ENCODE measurements at regions not wholly inside any gene's neighbourhood (a gene's known extent, or its start where the extent isn't known, plus 50 kb on each side); places are given as distances from the start of the nearest gene placed in this dataset.
A peak's percentile ranks its signal among the peaks of the same experiment; 100 is the strongest.

GRCh38 chr4:54484383-54484782 is 173.4 kb upstream of the KIT start:
- Mint-ChIP-seq H3K4me3 (no peak overlapping the region), H3K9me3 (peaks cover 0 to 12% (median 4%) of the 10 kb centered on the region in 6 donors), H3K27me3 (ENCODE audit: low read depth in 3 of 3) (peaks cover 0 to 5% (median 0%) of the 10 kb centered on the region in 3 donors), H3K4me1 (no peaks in the 10 kb centered on the region), H3K27ac (no peak overlapping the region), H3K36me3 (peaks cover 0 to 4% (median 0%) of the 10 kb centered on the region in 3 donors)
- DNase-seq = no peak

GRCh38 chr4:54487491-54487890 is 170.3 kb upstream of the KIT start:
- H3K36me3 Mint-ChIP-seq = no peaks in the 10 kb centered on the region
- no peak for DNase-seq
- H3K9me3 Mint-ChIP-seq = peaks cover 0 to 11% (median 0%) of the 10 kb centered on the region in 6 donors
- H3K27ac Mint-ChIP-seq = no peak overlapping the region
- no peak overlapping the region for H3K4me3 Mint-ChIP-seq
- no peaks in the 10 kb centered on the region for H3K4me1 Mint-ChIP-seq
- peaks cover 0 to 2% (median 0%) of the 10 kb centered on the region in 3 donors for H3K27me3 Mint-ChIP-seq (ENCODE audit: low read depth in 3 of 3)

- no peak overlapping the region for H3K27ac Mint-ChIP-seq
- peaks cover 0 to 8% (median 0%) of the 10 kb centered on the region in 6 donors for H3K9me3 Mint-ChIP-seq
- H3K4me3 Mint-ChIP-seq = no peak overlapping the region
- H3K27me3 Mint-ChIP-seq (ENCODE audit: low read depth in 3 of 3) = peaks cover 0 to 2% (median 0%) of the 10 kb centered on the region in 3 donors
- DNase-seq = no peak
- H3K4me1 Mint-ChIP-seq = peaks cover 9 to 14% of the 10 kb centered on the region in 2 donors
- H3K36me3 Mint-ChIP-seq = peaks cover 0 to 3% (median 0%) of the 10 kb centered on the region in 3 donors
These were observed 163.9 kb upstream of the KIT start for GRCh38 chr4:54493862-54494261.

- Mint-ChIP-seq H3K4me1 (peaks cover 9 to 14% of the 10 kb centered on the region in 2 donors), H3K36me3 (peaks cover 0 to 3% (median 0%) of the 10 kb centered on the region in 3 donors), H3K4me3 (no peak overlapping the region), H3K9me3 (peaks cover 0 to 8% (median 0%) of the 10 kb centered on the region in 6 donors), H3K27me3 (ENCODE audit: low read depth in 3 of 3) (peaks cover 0 to 2% (median 0%) of the 10 kb centered on the region in 3 donors), H3K27ac (no peak overlapping the region)
- no peak for DNase-seq
These were observed 162.7 kb upstream of the KIT start for GRCh38 chr4:54495091-54495490.

- H3K4me3 Mint-ChIP-seq = peak overlapping the region in 1 of 5 donors; percentile 0
These were observed 162.1 kb upstream of the KIT start for GRCh38 chr4:54495641-54496040.

GRCh38 chr4:54496412-54496811 is 161.3 kb upstream of the KIT start:
- H3K4me3 Mint-ChIP-seq = peak overlapping the region in 2 of 5 donors; percentile 6 to 60
- peaks cover 0 to 3% (median 0%) of the 10 kb centered on the region in 3 donors for H3K36me3 Mint-ChIP-seq
- H3K9me3 Mint-ChIP-seq = peaks cover 0 to 8% (median 0%) of the 10 kb centered on the region in 6 donors
- peak overlapping the region in 1 of 6 donors; percentile 40 for H3K27ac Mint-ChIP-seq
- H3K27me3 Mint-ChIP-seq (ENCODE audit: low read depth in 3 of 3) = peaks cover 0 to 2% (median 0%) of the 10 kb centered on the region in 3 donors
- H3K4me1 Mint-ChIP-seq = peaks cover 9 to 14% of the 10 kb centered on the region in 2 donors
- DNase-seq = peak; percentile 1 to 29 (median 22)

More at GRCh38 chr4:54495641-54496040, 162.1 kb upstream of the KIT start:
- Mint-ChIP-seq H3K4me1 (peaks cover 9 to 14% of the 10 kb centered on the region in 2 donors), H3K27me3 (ENCODE audit: low read depth in 3 of 3) (peaks cover 0 to 2% (median 0%) of the 10 kb centered on the region in 3 donors), H3K36me3 (peaks cover 0 to 3% (median 0%) of the 10 kb centered on the region in 3 donors), H3K27ac (peak overlapping the region in 1 of 6 donors; percentile 40), H3K9me3 (peaks cover 0 to 8% (median 0%) of the 10 kb centered on the region in 6 donors)
- no peak for DNase-seq

GRCh38 chr4:54497947-54498346 is 159.8 kb upstream of the KIT start:
- Mint-ChIP-seq H3K4me1 (peaks cover 9 to 14% of the 10 kb centered on the region in 2 donors), H3K4me3 (no peak overlapping the region), H3K27me3 (ENCODE audit: low read depth in 3 of 3) (peaks cover 0 to 2% (median 2%) of the 10 kb centered on the region in 3 donors), H3K36me3 (peaks cover 0 to 3% (median 0%) of the 10 kb centered on the region in 3 donors), H3K9me3 (peaks cover 0 to 5% (median 0%) of the 10 kb centered on the region in 6 donors), H3K27ac (no peak overlapping the region)
- no peak for DNase-seq

- DNase-seq = no peak
- Mint-ChIP-seq H3K4me3 (no peak overlapping the region), H3K27ac (no peak overlapping the region), H3K9me3 (peaks cover 0 to 5% (median 0%) of the 10 kb centered on the region in 6 donors), H3K36me3 (peaks cover 0 to 3% (median 0%) of the 10 kb centered on the region in 3 donors), H3K27me3 (ENCODE audit: low read depth in 3 of 3) (peaks cover 0 to 2% (median 2%) of the 10 kb centered on the region in 3 donors), H3K4me1 (peaks cover 9 to 14% of the 10 kb centered on the region in 2 donors)
These were observed 159.1 kb upstream of the KIT start for GRCh38 chr4:54498661-54499111.

- H3K36me3 Mint-ChIP-seq = peaks cover 0 to 3% (median 0%) of the 10 kb centered on the region in 3 donors
- H3K9me3 Mint-ChIP-seq = peaks cover 0 to 5% (median 0%) of the 10 kb centered on the region in 6 donors
- peaks cover 9 to 14% of the 10 kb centered on the region in 2 donors for H3K4me1 Mint-ChIP-seq
- DNase-seq = no peak
- H3K4me3 Mint-ChIP-seq = no peak overlapping the region
- peaks cover 0 to 2% (median 0%) of the 10 kb centered on the region in 3 donors for H3K27me3 Mint-ChIP-seq (ENCODE audit: low read depth in 3 of 3)
- no peak overlapping the region for H3K27ac Mint-ChIP-seq
These were observed 158.3 kb upstream of the KIT start for GRCh38 chr4:54499308-54500074.

- peaks cover 0 to 2% (median 0%) of the 10 kb centered on the region in 3 donors for H3K27me3 Mint-ChIP-seq (ENCODE audit: low read depth in 3 of 3)
- no peak overlapping the region for H3K27ac Mint-ChIP-seq
- H3K9me3 Mint-ChIP-seq = peaks cover 0 to 6% (median 2%) of the 10 kb centered on the region in 6 donors
- peaks cover 0 to 3% (median 0%) of the 10 kb centered on the region in 3 donors for H3K36me3 Mint-ChIP-seq
- no peaks in the 10 kb centered on the region for H3K4me1 Mint-ChIP-seq
- no peak overlapping the region for H3K4me3 Mint-ChIP-seq
- DNase-seq = no peak
These were observed 152.4 kb upstream of the KIT start for GRCh38 chr4:54505362-54505761.

GRCh38 chr4:54505996-54506395 is 151.8 kb upstream of the KIT start:
- H3K27ac Mint-ChIP-seq = no peak overlapping the region
- no peaks in the 10 kb centered on the region for H3K4me1 Mint-ChIP-seq
- H3K9me3 Mint-ChIP-seq = peaks cover 0 to 6% (median 2%) of the 10 kb centered on the region in 6 donors
- peaks cover 0 to 2% (median 0%) of the 10 kb centered on the region in 3 donors for H3K27me3 Mint-ChIP-seq (ENCODE audit: low read depth in 3 of 3)
- peaks cover 0 to 3% (median 0%) of the 10 kb centered on the region in 3 donors for H3K36me3 Mint-ChIP-seq
- DNase-seq = no peak
- no peak overlapping the region for H3K4me3 Mint-ChIP-seq

GRCh38 chr4:54509057-54509456 is 148.7 kb upstream of the KIT start:
- Mint-ChIP-seq H3K27me3 (ENCODE audit: low read depth in 3 of 3) (peaks cover 0 to 1% (median 0%) of the 10 kb centered on the region in 3 donors), H3K27ac (no peak overlapping the region), H3K4me1 (no peaks in the 10 kb centered on the region), H3K4me3 (no peak overlapping the region), H3K36me3 (peaks cover 0 to 3% (median 0%) of the 10 kb centered on the region in 3 donors), H3K9me3 (peaks cover 0 to 6% (median 2%) of the 10 kb centered on the region in 6 donors)
- no peak for DNase-seq

GRCh38 chr4:54513204-54513603 is 144.6 kb upstream of the KIT start:
- H3K27ac Mint-ChIP-seq = no peak overlapping the region
- no peaks in the 10 kb centered on the region for H3K36me3 Mint-ChIP-seq
- no peaks in the 10 kb centered on the region for H3K4me1 Mint-ChIP-seq
- DNase-seq = no peak
- peaks cover 0 to 2% (median 0%) of the 10 kb centered on the region in 6 donors for H3K9me3 Mint-ChIP-seq
- peaks cover 0 to 1% (median 0%) of the 10 kb centered on the region in 3 donors for H3K27me3 Mint-ChIP-seq (ENCODE audit: low read depth in 3 of 3)
- H3K4me3 Mint-ChIP-seq = no peak overlapping the region

- H3K4me3 Mint-ChIP-seq = no peak overlapping the region
- no peaks in the 10 kb centered on the region for H3K4me1 Mint-ChIP-seq
- peaks cover 0 to 2% (median 0%) of the 10 kb centered on the region in 6 donors for H3K9me3 Mint-ChIP-seq
- peaks cover 0 to 1% (median 0%) of the 10 kb centered on the region in 3 donors for H3K27me3 Mint-ChIP-seq (ENCODE audit: low read depth in 3 of 3)
- no peak overlapping the region for H3K27ac Mint-ChIP-seq
- DNase-seq = no peak
- H3K36me3 Mint-ChIP-seq = no peaks in the 10 kb centered on the region
These were observed 144.0 kb upstream of the KIT start for GRCh38 chr4:54513741-54514140.
